ENCODE measurements at regions not wholly inside any gene's neighbourhood (a gene's known extent, or its start where the extent isn't known, plus 50 kb on each side); places are given as distances from the start of the nearest gene placed in this dataset.

- no peak for DNase-seq
- H4K8ac ChIP-seq (ENCODE audit: low read length) = no peak overlapping the region
- no peaks in the 10 kb centered on the region for H3K27me3 ChIP-seq (ENCODE audit: control insufficient read depth in 1 of 2, insufficient read depth in 1 of 2, low read length in 2 of 2)
- no peak overlapping the region for H2AFZ ChIP-seq (ENCODE audit: low read depth, low read length)
- no peak overlapping the region for H2BK15ac ChIP-seq (ENCODE audit: low read depth, poor library complexity, severe bottlenecking)
- no peaks in the 10 kb centered on the region for H3K4me1 ChIP-seq (ENCODE audit: control insufficient read depth, insufficient read depth, low read depth, low read length)
- H4K91ac ChIP-seq (ENCODE audit: low read length) = no peak overlapping the region
- WGBS = 92% methylated on average over 4 of the region's 4 CpGs
- no peak overlapping the region for H3K4me3 ChIP-seq (ENCODE audit: insufficient read depth in 1 of 2, low read depth in 1 of 2, low read length in 2 of 2)
- no peaks in the 10 kb centered on the region for H3K79me1 ChIP-seq (replicated peaks; ENCODE audit: low read length, poor library complexity, severe bottlenecking)
- H3K36me3 ChIP-seq (ENCODE audit: control insufficient read depth in 1 of 2, insufficient read depth in 2 of 2, low read depth in 1 of 2, low read length in 2 of 2) = no peaks in the 10 kb centered on the region
- no peak overlapping the region for H2BK120ac ChIP-seq (ENCODE audit: low read depth, low read length)
- no peak overlapping the region for H3K14ac ChIP-seq (ENCODE audit: low read length in 2 of 2)
- H2AK5ac ChIP-seq (ENCODE audit: low read length, severe bottlenecking) = no peak overlapping the region
- H3K9me3 ChIP-seq (ENCODE audit: control insufficient read depth, low read length) = no peaks in the 10 kb centered on the region
- no peak overlapping the region for H2BK5ac ChIP-seq (ENCODE audit: low read depth, low read length, poor library complexity, severe bottlenecking)
- H3K9ac ChIP-seq (ENCODE audit: low read length) = no peak overlapping the region
- H2BK12ac ChIP-seq (ENCODE audit: low read length in 2 of 2) = no peak overlapping the region
- H3K18ac ChIP-seq (ENCODE audit: low read depth in 1 of 2, low read length in 2 of 2) = no peak overlapping the region
- H3K23ac ChIP-seq (ENCODE audit: low read length in 2 of 2) = no peak overlapping the region
- H3K4ac ChIP-seq (ENCODE audit: low read depth in 1 of 2, low read length in 2 of 2) = no peak overlapping the region
- H3K4me2 ChIP-seq (ENCODE audit: low read length, poor library complexity, severe bottlenecking) = no peak overlapping the region
- no peak overlapping the region for H3K27ac ChIP-seq (ENCODE audit: low read length, poor library complexity, severe bottlenecking)
Measured at GRCh38 chr7:118324790-118325449, 100.4 kb downstream of the ANKRD7 start.

GRCh38 chr7:118325450-118325808 lies 100.9 kb downstream of the ANKRD7 start:
- DNase-seq = no peak
- no peak overlapping the region for H3K9ac ChIP-seq (ENCODE audit: low read length)
- no peak overlapping the region for H4K8ac ChIP-seq (ENCODE audit: low read length)
- no peak overlapping the region for H3K27ac ChIP-seq (ENCODE audit: low read length, poor library complexity, severe bottlenecking)
- no peak overlapping the region for H3K14ac ChIP-seq (ENCODE audit: low read length in 2 of 2)
- H3K4ac ChIP-seq (ENCODE audit: low read depth in 1 of 2, low read length in 2 of 2) = no peak overlapping the region
- no peak overlapping the region for H3K23ac ChIP-seq (ENCODE audit: low read length in 2 of 2)
- no peak overlapping the region for H2BK120ac ChIP-seq (ENCODE audit: low read depth, low read length)
- no peaks in the 10 kb centered on the region for H3K9me3 ChIP-seq (ENCODE audit: control insufficient read depth, low read length)
- H3K18ac ChIP-seq (ENCODE audit: low read depth in 1 of 2, low read length in 2 of 2) = no peak overlapping the region
- no peaks in the 10 kb centered on the region for H3K79me1 ChIP-seq (replicated peaks; ENCODE audit: low read length, poor library complexity, severe bottlenecking)
- no peak overlapping the region for H2AK5ac ChIP-seq (ENCODE audit: low read length, severe bottlenecking)
- H3K4me3 ChIP-seq (ENCODE audit: insufficient read depth in 1 of 2, low read depth in 1 of 2, low read length in 2 of 2) = no peak overlapping the region
- H3K36me3 ChIP-seq (ENCODE audit: control insufficient read depth in 1 of 2, insufficient read depth in 2 of 2, low read depth in 1 of 2, low read length in 2 of 2) = no peaks in the 10 kb centered on the region
- H2BK15ac ChIP-seq (ENCODE audit: low read depth, poor library complexity, severe bottlenecking) = no peak overlapping the region
- no peak overlapping the region for H2BK12ac ChIP-seq (ENCODE audit: low read length in 2 of 2)
- no peaks in the 10 kb centered on the region for H3K27me3 ChIP-seq (ENCODE audit: control insufficient read depth in 1 of 2, insufficient read depth in 1 of 2, low read length in 2 of 2)
- no peak overlapping the region for H2AFZ ChIP-seq (ENCODE audit: low read depth, low read length)
- no peaks in the 10 kb centered on the region for H3K4me1 ChIP-seq (ENCODE audit: control insufficient read depth, insufficient read depth, low read depth, low read length)
- H2BK5ac ChIP-seq (ENCODE audit: low read depth, low read length, poor library complexity, severe bottlenecking) = no peak overlapping the region
- H3K4me2 ChIP-seq (ENCODE audit: low read length, poor library complexity, severe bottlenecking) = no peak overlapping the region
- no peak overlapping the region for H4K91ac ChIP-seq (ENCODE audit: low read length)

GRCh38 chr7:118327174-118327573 lies 102.7 kb downstream of the ANKRD7 start:
- no peak overlapping the region for H3K23ac ChIP-seq (ENCODE audit: low read length in 2 of 2)
- WGBS = 0% methylated on average over 1 of the region's 2 CpGs
- H3K27ac ChIP-seq (ENCODE audit: low read length, poor library complexity, severe bottlenecking) = no peak overlapping the region

GRCh38 chr7:118328505-118329211 lies 104.2 kb downstream of the ANKRD7 start:
- no peaks in the 10 kb centered on the region for H3K9me3 ChIP-seq (ENCODE audit: control insufficient read depth, low read length)
- 82% methylated on average over 9 of the region's 11 CpGs for WGBS

More at GRCh38 chr7:118327174-118327573, 102.7 kb downstream of the ANKRD7 start:
- no peak overlapping the region for H4K91ac ChIP-seq (ENCODE audit: low read length)
- no peak overlapping the region for H2AFZ ChIP-seq (ENCODE audit: low read depth, low read length)
- H3K79me1 ChIP-seq (replicated peaks; ENCODE audit: low read length, poor library complexity, severe bottlenecking) = no peaks in the 10 kb centered on the region
- H3K36me3 ChIP-seq (ENCODE audit: control insufficient read depth in 1 of 2, insufficient read depth in 2 of 2, low read depth in 1 of 2, low read length in 2 of 2) = no peaks in the 10 kb centered on the region
- no peak overlapping the region for H3K4ac ChIP-seq (ENCODE audit: low read depth in 1 of 2, low read length in 2 of 2)
- H2BK5ac ChIP-seq (ENCODE audit: low read depth, low read length, poor library complexity, severe bottlenecking) = no peak overlapping the region
- H3K27me3 ChIP-seq (ENCODE audit: control insufficient read depth in 1 of 2, insufficient read depth in 1 of 2, low read length in 2 of 2) = no peaks in the 10 kb centered on the region
- no peak overlapping the region for H3K9ac ChIP-seq (ENCODE audit: low read length)
- H3K14ac ChIP-seq (ENCODE audit: low read length in 2 of 2) = no peak overlapping the region
- no peak overlapping the region for H2BK120ac ChIP-seq (ENCODE audit: low read depth, low read length)
- no peaks in the 10 kb centered on the region for H3K9me3 ChIP-seq (ENCODE audit: control insufficient read depth, low read length)
- no peak overlapping the region for H2BK15ac ChIP-seq (ENCODE audit: low read depth, poor library complexity, severe bottlenecking)
- H3K4me2 ChIP-seq (ENCODE audit: low read length, poor library complexity, severe bottlenecking) = no peak overlapping the region
- DNase-seq = peak; percentile 68
- H3K18ac ChIP-seq (ENCODE audit: low read depth in 1 of 2, low read length in 2 of 2) = no peak overlapping the region
- no peak overlapping the region for H2AK5ac ChIP-seq (ENCODE audit: low read length, severe bottlenecking)
- no peak overlapping the region for H2BK12ac ChIP-seq (ENCODE audit: low read length in 2 of 2)
- no peak overlapping the region for H4K8ac ChIP-seq (ENCODE audit: low read length)
- H3K4me3 ChIP-seq (ENCODE audit: insufficient read depth in 1 of 2, low read depth in 1 of 2, low read length in 2 of 2) = no peak overlapping the region
- H3K4me1 ChIP-seq (ENCODE audit: control insufficient read depth, insufficient read depth, low read depth, low read length) = no peaks in the 10 kb centered on the region

More at GRCh38 chr7:118328505-118329211, 104.2 kb downstream of the ANKRD7 start:
- H3K79me1 ChIP-seq (replicated peaks; ENCODE audit: low read length, poor library complexity, severe bottlenecking) = no peaks in the 10 kb centered on the region
- H2BK12ac ChIP-seq (ENCODE audit: low read length in 2 of 2) = no peak overlapping the region
- H2AFZ ChIP-seq (ENCODE audit: low read depth, low read length) = no peak overlapping the region
- no peak overlapping the region for H3K18ac ChIP-seq (ENCODE audit: low read depth in 1 of 2, low read length in 2 of 2)
- no peaks in the 10 kb centered on the region for H3K27me3 ChIP-seq (ENCODE audit: control insufficient read depth in 1 of 2, insufficient read depth in 1 of 2, low read length in 2 of 2)
- no peak for DNase-seq
- H3K23ac ChIP-seq (ENCODE audit: low read length in 2 of 2) = no peak overlapping the region
- H3K4me2 ChIP-seq (ENCODE audit: low read length, poor library complexity, severe bottlenecking) = no peak overlapping the region
- H2BK5ac ChIP-seq (ENCODE audit: low read depth, low read length, poor library complexity, severe bottlenecking) = no peak overlapping the region
- H3K14ac ChIP-seq (ENCODE audit: low read length in 2 of 2) = no peak overlapping the region
- no peaks in the 10 kb centered on the region for H3K36me3 ChIP-seq (ENCODE audit: control insufficient read depth in 1 of 2, insufficient read depth in 2 of 2, low read depth in 1 of 2, low read length in 2 of 2)
- no peak overlapping the region for H2AK5ac ChIP-seq (ENCODE audit: low read length, severe bottlenecking)
- H3K4ac ChIP-seq (ENCODE audit: low read depth in 1 of 2, low read length in 2 of 2) = no peak overlapping the region
- no peak overlapping the region for H3K27ac ChIP-seq (ENCODE audit: low read length, poor library complexity, severe bottlenecking)
- no peaks in the 10 kb centered on the region for H3K4me1 ChIP-seq (ENCODE audit: control insufficient read depth, insufficient read depth, low read depth, low read length)
- no peak overlapping the region for H2BK120ac ChIP-seq (ENCODE audit: low read depth, low read length)
- no peak overlapping the region for H4K91ac ChIP-seq (ENCODE audit: low read length)
- H3K4me3 ChIP-seq (ENCODE audit: insufficient read depth in 1 of 2, low read depth in 1 of 2, low read length in 2 of 2) = no peak overlapping the region
- H3K9ac ChIP-seq (ENCODE audit: low read length) = no peak overlapping the region
- H2BK15ac ChIP-seq (ENCODE audit: low read depth, poor library complexity, severe bottlenecking) = no peak overlapping the region
- no peak overlapping the region for H4K8ac ChIP-seq (ENCODE audit: low read length)

Measured in mesenchymal stem cell (in vitro differentiated cells and primary cell).